Breast epithelium (tissue), 4 donors: ENCODE measurements at regions not wholly inside any gene's neighbourhood (a gene's known extent, or its start where the extent isn't known, plus 50 kb on each side); places are given as distances from the start of the nearest gene placed in this dataset.

Experiments used
- DNase-seq, 2 donors: peaks; one replicate each; pipeline ENCODE4 v3.0.0-alpha.2; 2019; ENCODE audit warnings: low spot score in 2 of 2
- H3K27ac ChIP-seq, 2 donors: fragments of 200-600 bp; sonication (generic) in 1 of 2; one replicate each; pipeline ENCODE4 v1.5.1; 2016 to 2019; ENCODE audit warnings: mild to moderate bottlenecking in 1 of 2
- H3K27me3 ChIP-seq, 2 donors: fragments of 200-600 bp; sonication (generic) in 1 of 2; one replicate each; pipeline versions ENCODE4 v1.5.1 to v1.6.0; 2017 to 2019; ENCODE audit warnings: control low read depth in 1 of 2, mild to moderate bottlenecking in 1 of 2
- H3K36me3 ChIP-seq: fragments of 200-600 bp; one replicate; pipeline ENCODE4 v1.5.1; 2019
- H3K4me1 ChIP-seq, 2 donors: fragments of 200-600 bp; sonication (generic); one replicate each; pipeline ENCODE4 v1.5.1; 2016 to 2019; ENCODE audit warnings: control low read depth in 1 of 2
- H3K4me3 ChIP-seq, 3 donors: fragments of 200-600 bp; sonication (generic); 1 replicate in 2 of 3; 2 replicates in 1 of 3; pipeline ENCODE4 v1.5.1; 2016 to 2019; ENCODE audit warnings: mild to moderate bottlenecking in 3 of 3, moderate library complexity in 2 of 3
- H3K9me3 ChIP-seq, 2 donors: fragments of 200-600 bp; sonication (generic) in 1 of 2; one replicate each; pipeline ENCODE4 v1.5.1; 2016 to 2019; ENCODE audit warnings: control low read depth in 1 of 2
- CTCF ChIP-seq, 3 donors: fragments of 450-650 bp; IDR thresholded peaks; one replicate each; pipeline ENCODE4 v1.5.1; 2016 to 2017; ENCODE audit warnings: antibody characterized with exemption in 3 of 3, mild to moderate bottlenecking in 3 of 3, moderate library complexity in 3 of 3
- POLR2A ChIP-seq: fragments of 450-650 bp; IDR thresholded peaks from one replicate; pipeline ENCODE4 v1.6.1; 2016; ENCODE audit warnings: antibody characterized with exemption, mild to moderate bottlenecking, moderate library complexity
- POLR2AphosphoS5 ChIP-seq, 3 donors: sonication (generic); formaldehyde crosslinking; IDR thresholded peaks; one replicate each; pipeline ENCODE4 v1.6.1; 2017; ENCODE audit warnings: antibody characterized with exemption in 3 of 3
- intact Hi-C: fragments of 100-400 bp; cut with DNase I; formaldehyde crosslinking; loops from one replicate; pipeline ENCODE4 v1.15.1; 2023; ENCODE audit warnings: low total_unique reads

GRCh38 chr2:128477891-128478290, 159.2 kb upstream of the HS6ST1 start:
- Histone ChIP-seq H3K9me3 (peaks cover 0 to 7% of the 10 kb centered on the region in 2 donors), H3K27ac (no peak overlapping the region), H3K36me3 (no peaks in the 10 kb centered on the region), H3K4me3 (no peak overlapping the region), H3K27me3 (no peaks in the 10 kb centered on the region), H3K4me1 (no peaks in the 10 kb centered on the region)
- intact Hi-C loops = no loop called here
- no peak for TF ChIP-seq POLR2AphosphoS5 (IDR thresholded peaks at IDR 0.05)
- TF ChIP-seq POLR2A = no peak
- no peak for TF ChIP-seq CTCF (IDR thresholded peaks at IDR 0.05)
- no peak for DNase-seq

GRCh38 chr2:128485761-128486639, 167.3 kb upstream of the HS6ST1 start:
- Histone ChIP-seq H3K9me3 (peaks cover 0 to 7% of the 10 kb centered on the region in 2 donors), H3K27me3 (no peaks in the 10 kb centered on the region), H3K4me3 (no peak overlapping the region), H3K27ac (no peak overlapping the region), H3K4me1 (peaks cover 0 to 4% of the 10 kb centered on the region in 2 donors), H3K36me3 (no peaks in the 10 kb centered on the region)
- no peak for TF ChIP-seq POLR2AphosphoS5 (IDR thresholded peaks at IDR 0.05)
- no peak for TF ChIP-seq CTCF (IDR thresholded peaks at IDR 0.05)
- no peak for TF ChIP-seq POLR2A
- intact Hi-C loops = no loop called here
- DNase-seq = no peak

GRCh38 chr2:128486640-128487375, 168.1 kb upstream of the HS6ST1 start:
- TF ChIP-seq CTCF (IDR thresholded peaks at IDR 0.05) (no peak), POLR2AphosphoS5 (IDR thresholded peaks at IDR 0.05) (no peak), POLR2A (no peak)
- peaks cover 0 to 4% of the 10 kb centered on the region in 2 donors for H3K4me1 ChIP-seq
- H3K9me3 ChIP-seq = peaks cover 0 to under 1% of the 10 kb centered on the region in 2 donors
- no peak overlapping the region for H3K27ac ChIP-seq
- H3K4me3 ChIP-seq = no peak overlapping the region
- intact Hi-C loops = no loop called here
- no peak for DNase-seq
- no peaks in the 10 kb centered on the region for H3K36me3 ChIP-seq
- H3K27me3 ChIP-seq = no peaks in the 10 kb centered on the region

GRCh38 chr2:128487650-128488387, 169.2 kb upstream of the HS6ST1 start:
- peaks cover 0 to 4% of the 10 kb centered on the region in 2 donors for H3K4me1 ChIP-seq
- H3K27ac ChIP-seq = no peak overlapping the region
- no peak overlapping the region for H3K4me3 ChIP-seq
- intact Hi-C loops = no loop called here
- no peaks in the 10 kb centered on the region for H3K36me3 ChIP-seq
- no peaks in the 10 kb centered on the region for H3K27me3 ChIP-seq
- no peak for DNase-seq
- TF ChIP-seq POLR2AphosphoS5 (IDR thresholded peaks at IDR 0.05) (no peak), POLR2A (no peak), CTCF (IDR thresholded peaks at IDR 0.05) (no peak)
- H3K9me3 ChIP-seq = peaks cover 0 to 8% of the 10 kb centered on the region in 2 donors
